ENCODE measurements at regions not wholly inside any gene's neighbourhood (a gene's known extent, or its start where the extent isn't known, plus 50 kb on each side); places are given as distances from the start of the nearest gene placed in this dataset.
A peak's percentile ranks its signal among the peaks of the same experiment; 100 is the strongest.

DNA sequence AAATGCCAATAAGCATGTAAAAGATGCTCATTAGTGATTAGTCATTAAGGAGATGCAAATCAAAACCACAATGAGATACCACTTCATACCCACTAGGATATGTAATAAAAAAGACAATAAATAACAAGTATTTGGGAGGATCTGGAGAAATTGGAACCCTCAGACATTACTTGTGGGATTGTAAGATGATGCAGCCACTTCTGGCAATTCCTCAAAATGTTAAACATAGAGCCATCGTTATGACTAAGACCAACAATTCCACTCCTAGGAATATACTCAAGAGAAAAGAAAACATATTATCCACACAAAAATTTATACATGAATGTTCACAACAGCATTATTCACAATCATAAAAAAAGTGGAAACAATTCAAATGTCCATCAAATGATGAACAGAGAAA, 336.2 kb upstream of the PMFBP1 start:
- Histone ChIP-seq H3K4me3 (no peak overlapping the region), H3K36me3 (no peaks in the 10 kb centered on the region), H3K4me1 (no peaks in the 10 kb centered on the region), H3K27me3 (no peaks in the 10 kb centered on the region), H3K9me3 (no peaks in the 10 kb centered on the region), H3K27ac (no peak overlapping the region)
- no peak for DNase-seq
- no peak for TF ChIP-seq POLR2A (IDR thresholded peaks at IDR 0.05)
- TF ChIP-seq, protein P1, sequence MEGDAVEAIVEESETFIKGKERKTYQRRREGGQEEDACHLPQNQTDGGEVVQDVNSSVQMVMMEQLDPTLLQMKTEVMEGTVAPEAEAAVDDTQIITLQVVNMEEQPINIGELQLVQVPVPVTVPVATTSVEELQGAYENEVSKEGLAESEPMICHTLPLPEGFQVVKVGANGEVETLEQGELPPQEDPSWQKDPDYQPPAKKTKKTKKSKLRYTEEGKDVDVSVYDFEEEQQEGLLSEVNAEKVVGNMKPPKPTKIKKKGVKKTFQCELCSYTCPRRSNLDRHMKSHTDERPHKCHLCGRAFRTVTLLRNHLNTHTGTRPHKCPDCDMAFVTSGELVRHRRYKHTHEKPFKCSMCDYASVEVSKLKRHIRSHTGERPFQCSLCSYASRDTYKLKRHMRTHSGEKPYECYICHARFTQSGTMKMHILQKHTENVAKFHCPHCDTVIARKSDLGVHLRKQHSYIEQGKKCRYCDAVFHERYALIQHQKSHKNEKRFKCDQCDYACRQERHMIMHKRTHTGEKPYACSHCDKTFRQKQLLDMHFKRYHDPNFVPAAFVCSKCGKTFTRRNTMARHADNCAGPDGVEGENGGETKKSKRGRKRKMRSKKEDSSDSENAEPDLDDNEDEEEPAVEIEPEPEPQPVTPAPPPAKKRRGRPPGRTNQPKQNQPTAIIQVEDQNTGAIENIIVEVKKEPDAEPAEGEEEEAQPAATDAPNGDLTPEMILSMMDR (IDR thresholded peaks at IDR 0.05) = no peak

- H3K27me3 ChIP-seq = no peaks in the 10 kb centered on the region
- no peak overlapping the region for H3K27ac ChIP-seq
- no peak overlapping the region for H3K4me3 ChIP-seq
- H3K36me3 ChIP-seq = no peaks in the 10 kb centered on the region
- TF ChIP-seq POLR2A (IDR thresholded peaks at IDR 0.05) = no peak
- TF ChIP-seq, protein P1 (IDR thresholded peaks at IDR 0.05) = no peak
- H3K9me3 ChIP-seq = no peaks in the 10 kb centered on the region
- DNase-seq = no peak
- H3K4me1 ChIP-seq = no peaks in the 10 kb centered on the region
Measured at GRCh38 chr16:72502594-72503005, 330.6 kb upstream of the PMFBP1 start.

- peak in 2 of 3 donors; percentile 50 to 51 for DNase-seq
- H3K4me1 ChIP-seq = no peaks in the 10 kb centered on the region
- no peaks in the 10 kb centered on the region for H3K36me3 ChIP-seq
- H3K4me3 ChIP-seq = no peak overlapping the region
- no peak overlapping the region for H3K27ac ChIP-seq
- TF ChIP-seq, protein P1 (IDR thresholded peaks at IDR 0.05) = peak in 5 of 6 experiments; percentile 9 to 75 (median 69)
- TF ChIP-seq POLR2A (IDR thresholded peaks at IDR 0.05) = no peak
- H3K27me3 ChIP-seq = no peaks in the 10 kb centered on the region
- H3K9me3 ChIP-seq = no peaks in the 10 kb centered on the region
Measured at GRCh38 chr16:72501739-72502593, 330.0 kb upstream of the PMFBP1 start.

DNA sequence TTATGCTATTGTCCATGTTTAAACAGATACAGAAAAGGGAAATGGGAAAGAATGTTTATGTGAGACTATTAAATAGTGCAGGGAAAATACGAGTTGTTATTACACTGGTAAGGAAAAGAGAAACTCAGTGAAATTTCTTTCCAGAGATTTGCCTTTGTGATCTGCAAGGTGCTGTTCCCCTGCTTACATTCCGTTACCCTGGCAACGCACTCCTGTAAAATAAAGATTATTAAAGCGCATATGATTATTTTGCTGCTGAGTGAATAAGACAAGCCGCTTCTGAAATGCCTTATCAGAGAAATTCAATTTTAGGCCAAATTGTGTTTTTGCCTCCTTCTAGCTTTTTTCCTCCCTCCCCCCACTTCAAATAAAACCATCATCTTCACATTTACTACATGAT, 328.6 kb upstream of the PMFBP1 start:
- no peaks in the 10 kb centered on the region for H3K36me3 ChIP-seq
- H3K9me3 ChIP-seq = no peaks in the 10 kb centered on the region
- no peak for TF ChIP-seq POLR2A (IDR thresholded peaks at IDR 0.05)
- TF ChIP-seq, protein P1 (IDR thresholded peaks at IDR 0.05) = no peak
- H3K27ac ChIP-seq = no peak overlapping the region
- no peaks in the 10 kb centered on the region for H3K27me3 ChIP-seq
- H3K4me1 ChIP-seq = no peaks in the 10 kb centered on the region
- no peak for DNase-seq
- H3K4me3 ChIP-seq = no peak overlapping the region

- TF ChIP-seq POLR2A (IDR thresholded peaks at IDR 0.05) = no peak
- TF ChIP-seq, protein P1 (IDR thresholded peaks at IDR 0.05) = no peak
- no peaks in the 10 kb centered on the region for H3K4me1 ChIP-seq
- no peaks in the 10 kb centered on the region for H3K9me3 ChIP-seq
- H3K36me3 ChIP-seq = no peaks in the 10 kb centered on the region
- no peak for DNase-seq
- no peak overlapping the region for H3K27ac ChIP-seq
- H3K27me3 ChIP-seq = no peaks in the 10 kb centered on the region
- H3K4me3 ChIP-seq = no peak overlapping the region
Measured at GRCh38 chr16:72493716-72494415, 321.9 kb upstream of the PMFBP1 start.
